ENCODE measurements at regions not wholly inside any gene's neighbourhood (a gene's known extent, or its start where the extent isn't known, plus 50 kb on each side); places are given as distances from the start of the nearest gene placed in this dataset.

- TF ChIP-seq, protein P1, sequence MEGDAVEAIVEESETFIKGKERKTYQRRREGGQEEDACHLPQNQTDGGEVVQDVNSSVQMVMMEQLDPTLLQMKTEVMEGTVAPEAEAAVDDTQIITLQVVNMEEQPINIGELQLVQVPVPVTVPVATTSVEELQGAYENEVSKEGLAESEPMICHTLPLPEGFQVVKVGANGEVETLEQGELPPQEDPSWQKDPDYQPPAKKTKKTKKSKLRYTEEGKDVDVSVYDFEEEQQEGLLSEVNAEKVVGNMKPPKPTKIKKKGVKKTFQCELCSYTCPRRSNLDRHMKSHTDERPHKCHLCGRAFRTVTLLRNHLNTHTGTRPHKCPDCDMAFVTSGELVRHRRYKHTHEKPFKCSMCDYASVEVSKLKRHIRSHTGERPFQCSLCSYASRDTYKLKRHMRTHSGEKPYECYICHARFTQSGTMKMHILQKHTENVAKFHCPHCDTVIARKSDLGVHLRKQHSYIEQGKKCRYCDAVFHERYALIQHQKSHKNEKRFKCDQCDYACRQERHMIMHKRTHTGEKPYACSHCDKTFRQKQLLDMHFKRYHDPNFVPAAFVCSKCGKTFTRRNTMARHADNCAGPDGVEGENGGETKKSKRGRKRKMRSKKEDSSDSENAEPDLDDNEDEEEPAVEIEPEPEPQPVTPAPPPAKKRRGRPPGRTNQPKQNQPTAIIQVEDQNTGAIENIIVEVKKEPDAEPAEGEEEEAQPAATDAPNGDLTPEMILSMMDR (IDR thresholded peaks at IDR 0.05; ENCODE audit: low read depth, low read length) = no peak
- no peak for TF ChIP-seq EZH2phosphoT487 (IDR thresholded peaks at IDR 0.05; ENCODE audit: low read depth)
Observed at GRCh38 chr10:28468707-28469483, 64.0 kb upstream of the WAC start.
